GM10248 (cell line): ENCODE measurements at regions not wholly inside any gene's neighbourhood (a gene's known extent, or its start where the extent isn't known, plus 50 kb on each side); places are given as distances from the start of the nearest gene placed in this dataset.

Experiments
- CTCF ChIA-PET: fragments of 300-600 bp; sonication (Branson Sonifier 250); formaldehyde crosslinking; extraction: SDS; loops from one replicate; lab custom pipeline; 2021; ENCODE audit warnings: antibody characterized with exemption; lab: Yijun Ruan, JAX
- POLR2A ChIA-PET: fragments of 350-650 bp; sonication (Branson Sonifier 250); formaldehyde crosslinking; extraction: SDS; loops from one replicate; lab custom pipeline; 2020; ENCODE audit warnings: antibody characterized with exemption; lab: Yijun Ruan, JAX
- DNase-seq: peaks from one replicate; pipeline ENCODE4 v3.0.0; 2012; ENCODE audit errors: extremely low spot score
- CTCF ChIP-seq: IDR thresholded peaks from 2 replicates; pipeline ENCODE4 v1.5.1; 2012; ENCODE audit warnings: mild to moderate bottlenecking, low read depth; ENCODE audit errors: extremely low read depth, missing control alignments, control extremely low read depth

GRCh38 chr17:33940769-33941370 is 314.2 kb upstream of the CCL2 start:
- ChIA-PET CTCF (no interaction called here), POLR2A (no interaction called here)
- no peak for DNase-seq
- no peak for TF ChIP-seq CTCF

- no peak for DNase-seq
- POLR2A ChIA-PET, result no interaction called here
- CTCF ChIA-PET, result interaction anchor here (1.2 kb wide), 1 partner anchor 10 kb away, joined by 3 read pairs; no protein-coding TSS in a partner anchor
- no peak for TF ChIP-seq CTCF
Measured at GRCh38 chr17:33941744-33942143, 313.3 kb upstream of the CCL2 start.

- DNase-seq, result no peak
- ChIA-PET CTCF (interaction anchor here (1.2 kb wide), 1 partner anchor 11 kb away, joined by 3 read pairs; no protein-coding TSS in a partner anchor), POLR2A (no interaction called here)
- TF ChIP-seq CTCF, result no peak
Measured at GRCh38 chr17:33942414-33942813, 312.7 kb upstream of the CCL2 start.

- no peak for TF ChIP-seq CTCF
- DNase-seq, result no peak
- ChIA-PET POLR2A (no interaction called here), CTCF (interaction anchor here (1.6 kb wide), 1 partner anchor 14 kb away, joined by 7 read pairs; no protein-coding TSS in a partner anchor)
Measured at GRCh38 chr17:33944412-33944811, 310.7 kb upstream of the CCL2 start.

GRCh38 chr17:33944826-33945225 is 310.3 kb upstream of the CCL2 start:
- ChIA-PET POLR2A (no interaction called here), CTCF (interaction anchor here (1.6 kb wide), 1 partner anchor 14 kb away, joined by 7 read pairs; no protein-coding TSS in a partner anchor)
- no peak for TF ChIP-seq CTCF
- DNase-seq, result no peak

GRCh38 chr17:33945646-33946546 is 309.2 kb upstream of the CCL2 start:
- no peak for DNase-seq
- TF ChIP-seq CTCF, result no peak
- ChIA-PET POLR2A (no interaction called here), CTCF (interaction anchor here (0.8 to 1.7 kb wide), 3 partner anchors 10 to 27 kb away, joined by 3 to 7 read pairs (median 4); no protein-coding TSS in a partner anchor)
